ENCODE measurements at regions not wholly inside any gene's neighbourhood (a gene's known extent, or its start where the extent isn't known, plus 50 kb on each side); places are given as distances from the start of the nearest gene placed in this dataset.

DNA sequence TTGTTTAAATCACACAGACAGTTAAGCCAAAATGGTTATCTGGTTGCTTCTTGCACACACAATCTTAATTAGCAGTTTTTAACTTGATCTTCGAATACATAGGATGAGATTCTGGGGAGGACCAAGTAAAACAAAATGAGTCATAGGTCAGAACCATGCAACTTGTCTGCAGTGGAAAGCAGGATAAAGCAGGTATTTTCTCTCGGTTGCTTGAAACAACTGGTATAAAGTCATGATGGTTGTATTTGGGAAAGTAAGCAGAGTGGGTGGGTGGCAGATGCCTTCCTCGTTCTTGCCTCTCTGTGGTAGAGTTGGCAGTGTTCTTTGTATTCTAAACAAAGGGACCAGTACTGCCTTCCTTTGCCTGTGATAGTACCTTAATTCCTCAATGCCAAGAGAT is 167.0 kb downstream of the COG6 start:
- ATAC-seq (no peak), DNase-seq (no peak)
- Histone ChIP-seq H3K27ac (no peak overlapping the region), H3K4me1 (peaks cover 0 to 4% (median 0%) of the 10 kb centered on the region in 9 donors), H3K4me3 (no peak overlapping the region), H3K27me3 (peaks cover 0 to 3% (median 0%) of the 10 kb centered on the region in 7 donors), H3K36me3 (no peaks in the 10 kb centered on the region), H3K9me3 (no peaks in the 10 kb centered on the region)
- TF ChIP-seq, protein P1, sequence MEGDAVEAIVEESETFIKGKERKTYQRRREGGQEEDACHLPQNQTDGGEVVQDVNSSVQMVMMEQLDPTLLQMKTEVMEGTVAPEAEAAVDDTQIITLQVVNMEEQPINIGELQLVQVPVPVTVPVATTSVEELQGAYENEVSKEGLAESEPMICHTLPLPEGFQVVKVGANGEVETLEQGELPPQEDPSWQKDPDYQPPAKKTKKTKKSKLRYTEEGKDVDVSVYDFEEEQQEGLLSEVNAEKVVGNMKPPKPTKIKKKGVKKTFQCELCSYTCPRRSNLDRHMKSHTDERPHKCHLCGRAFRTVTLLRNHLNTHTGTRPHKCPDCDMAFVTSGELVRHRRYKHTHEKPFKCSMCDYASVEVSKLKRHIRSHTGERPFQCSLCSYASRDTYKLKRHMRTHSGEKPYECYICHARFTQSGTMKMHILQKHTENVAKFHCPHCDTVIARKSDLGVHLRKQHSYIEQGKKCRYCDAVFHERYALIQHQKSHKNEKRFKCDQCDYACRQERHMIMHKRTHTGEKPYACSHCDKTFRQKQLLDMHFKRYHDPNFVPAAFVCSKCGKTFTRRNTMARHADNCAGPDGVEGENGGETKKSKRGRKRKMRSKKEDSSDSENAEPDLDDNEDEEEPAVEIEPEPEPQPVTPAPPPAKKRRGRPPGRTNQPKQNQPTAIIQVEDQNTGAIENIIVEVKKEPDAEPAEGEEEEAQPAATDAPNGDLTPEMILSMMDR (IDR thresholded peaks at IDR 0.05): no peak
- WGBS, 2 donors: 88 to 91% methylated on average over 3 of the region's 3 CpGs
- intact Hi-C loops (cut with DNase I): no loop called here

DNA sequence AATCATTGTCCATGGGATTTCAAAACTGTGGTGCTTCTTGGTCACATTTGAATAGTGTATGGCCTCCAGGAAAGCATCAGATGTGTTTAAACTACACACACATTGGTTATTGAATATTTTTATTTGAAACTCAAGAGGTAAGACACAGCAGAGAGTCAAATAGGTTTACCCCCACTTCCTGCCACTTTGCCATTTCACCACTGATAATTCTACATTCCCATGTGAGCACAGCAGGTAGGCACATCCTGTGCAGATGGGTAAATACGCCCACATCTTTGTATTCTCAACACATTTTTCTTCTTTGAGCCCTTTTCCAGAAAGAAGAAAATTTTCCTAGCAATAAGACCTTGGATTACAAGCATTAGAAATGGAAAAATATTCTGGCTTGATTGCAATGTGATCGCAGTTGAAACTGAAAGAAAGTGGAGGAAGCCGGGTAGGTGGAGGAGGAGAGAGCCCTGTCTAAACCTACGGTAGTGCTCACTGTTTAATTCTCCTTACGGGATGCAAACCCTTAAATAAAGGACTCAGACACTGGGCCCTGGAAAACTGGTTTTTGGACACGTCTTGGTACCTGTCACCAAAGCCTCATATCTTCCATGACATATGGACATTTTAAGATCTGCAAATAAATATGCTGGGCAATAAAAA is 167.7 kb downstream of the COG6 start:
- Histone ChIP-seq H3K4me3 (no peak overlapping the region), H3K27ac (no peak overlapping the region), H3K36me3 (no peaks in the 10 kb centered on the region), H3K9me3 (no peaks in the 10 kb centered on the region), H3K27me3 (peaks cover 0 to 3% (median 0%) of the 10 kb centered on the region in 7 donors), H3K4me1 (peaks cover 0 to 4% (median 0%) of the 10 kb centered on the region in 9 donors)
- intact Hi-C loops (cut with DNase I): no loop called here
- DNase-seq (no peak), ATAC-seq (no peak)
- TF ChIP-seq, protein P1 (IDR thresholded peaks at IDR 0.05): no peak
- 94% methylated on average over 6 of the region's 6 CpGs for WGBS, 2 donors

DNA sequence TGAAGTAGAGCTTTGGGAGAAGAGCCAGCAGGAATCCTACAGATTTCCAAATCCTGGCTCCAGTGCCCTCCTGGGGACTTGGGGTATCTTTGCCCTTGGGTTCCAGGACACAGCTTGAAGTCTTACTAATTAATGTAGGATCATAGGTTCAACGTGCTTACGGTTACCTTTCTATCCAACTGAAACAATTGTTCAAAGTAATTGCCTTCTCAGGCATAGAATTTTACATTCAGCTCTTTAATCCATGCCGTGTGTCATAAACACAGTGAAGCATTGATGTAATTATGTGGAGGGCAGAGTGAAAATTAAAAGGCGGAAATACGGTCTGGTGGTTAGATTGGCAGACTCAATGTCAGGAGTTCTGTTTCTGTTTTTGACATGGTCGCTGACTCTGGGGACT is 170.4 kb downstream of the COG6 start:
- H3K4me1 ChIP-seq: peaks cover 0 to 4% (median 0%) of the 10 kb centered on the region in 9 donors
- intact Hi-C loops (cut with DNase I): no loop called here

DNA sequence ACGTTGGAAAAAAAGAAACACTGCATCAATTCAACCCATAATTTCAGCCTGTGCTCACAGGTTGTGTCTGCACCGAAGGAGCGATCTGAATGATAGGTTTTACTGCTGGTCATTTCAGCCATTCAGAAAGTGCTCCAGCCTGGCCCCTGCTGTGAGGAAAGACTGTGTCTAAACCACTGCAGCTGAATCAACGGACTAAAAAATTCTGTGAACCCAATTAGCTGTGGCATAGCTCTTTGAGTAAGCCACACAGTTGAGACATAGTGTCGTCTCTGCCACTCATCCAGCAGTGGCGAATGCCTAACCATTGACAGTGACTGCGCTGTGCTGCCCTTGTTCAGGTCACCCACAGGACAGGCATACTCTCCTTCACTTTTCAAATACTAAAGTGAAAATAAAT is 179.8 kb downstream of the COG6 start:
- H3K36me3 ChIP-seq: no peaks in the 10 kb centered on the region
- H3K4me1 ChIP-seq: no peaks in the 10 kb centered on the region
- TF ChIP-seq, protein P1 (IDR thresholded peaks at IDR 0.05): no peak
- H3K27ac ChIP-seq: no peak overlapping the region
- H3K4me3 ChIP-seq: no peak overlapping the region
- WGBS, 2 donors: 79 to 80% methylated on average over 7 of the region's 7 CpGs
- H3K9me3 ChIP-seq: no peaks in the 10 kb centered on the region
- ATAC-seq: no peak
- no peak for DNase-seq
- intact Hi-C loops (cut with DNase I): no loop called here
- no peaks in the 10 kb centered on the region for H3K27me3 ChIP-seq

More for the DNA sequence above, 170.4 kb downstream of the COG6 start:
- peaks cover 0 to 3% (median 0%) of the 10 kb centered on the region in 7 donors for H3K27me3 ChIP-seq
- peaks cover 0 to 13% (median 7%) of the 10 kb centered on the region in 11 donors for H3K9me3 ChIP-seq
- H3K4me3 ChIP-seq: no peak overlapping the region
- ATAC-seq: no peak
- no peaks in the 10 kb centered on the region for H3K36me3 ChIP-seq
- TF ChIP-seq, protein P1 (IDR thresholded peaks at IDR 0.05): no peak
- no peak for DNase-seq
- H3K27ac ChIP-seq: no peak overlapping the region
- 92 to 94% methylated on average over 6 of the region's 6 CpGs for WGBS, 2 donors

Data from heart right ventricle (tissue), 16 donors.